ENCODE measurements at regions not wholly inside any gene's neighbourhood (a gene's known extent, or its start where the extent isn't known, plus 50 kb on each side); places are given as distances from the start of the nearest gene placed in this dataset.
A peak's percentile ranks its signal among the peaks of the same experiment; 100 is the strongest.

DNA sequence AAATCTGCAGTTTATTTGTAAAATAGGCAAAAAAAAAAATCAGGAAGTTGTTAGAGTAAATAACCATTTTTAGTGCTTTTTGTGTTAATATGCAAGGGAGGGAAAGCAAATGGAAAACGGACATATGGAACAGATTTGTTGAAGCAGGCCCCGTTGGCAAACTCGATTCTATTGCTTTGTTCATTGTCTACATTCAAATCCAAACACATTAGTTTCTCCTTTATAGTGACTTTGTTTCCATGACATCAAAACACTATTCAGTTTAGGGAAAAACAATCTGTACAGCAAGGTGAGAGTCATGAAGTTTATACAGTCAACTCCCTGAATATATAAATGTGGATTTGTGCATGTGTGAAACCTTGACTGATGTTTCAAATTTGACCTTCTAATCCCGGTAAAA, 142.2 kb downstream of the FAM47A start:
- ATAC-seq (ENCODE audit: insufficient number of reproducible peaks, low FRiP score, low read depth) (no peak), DNase-seq (ENCODE audit: low spot score) (no peak)
- TF ChIP-seq, protein P1, sequence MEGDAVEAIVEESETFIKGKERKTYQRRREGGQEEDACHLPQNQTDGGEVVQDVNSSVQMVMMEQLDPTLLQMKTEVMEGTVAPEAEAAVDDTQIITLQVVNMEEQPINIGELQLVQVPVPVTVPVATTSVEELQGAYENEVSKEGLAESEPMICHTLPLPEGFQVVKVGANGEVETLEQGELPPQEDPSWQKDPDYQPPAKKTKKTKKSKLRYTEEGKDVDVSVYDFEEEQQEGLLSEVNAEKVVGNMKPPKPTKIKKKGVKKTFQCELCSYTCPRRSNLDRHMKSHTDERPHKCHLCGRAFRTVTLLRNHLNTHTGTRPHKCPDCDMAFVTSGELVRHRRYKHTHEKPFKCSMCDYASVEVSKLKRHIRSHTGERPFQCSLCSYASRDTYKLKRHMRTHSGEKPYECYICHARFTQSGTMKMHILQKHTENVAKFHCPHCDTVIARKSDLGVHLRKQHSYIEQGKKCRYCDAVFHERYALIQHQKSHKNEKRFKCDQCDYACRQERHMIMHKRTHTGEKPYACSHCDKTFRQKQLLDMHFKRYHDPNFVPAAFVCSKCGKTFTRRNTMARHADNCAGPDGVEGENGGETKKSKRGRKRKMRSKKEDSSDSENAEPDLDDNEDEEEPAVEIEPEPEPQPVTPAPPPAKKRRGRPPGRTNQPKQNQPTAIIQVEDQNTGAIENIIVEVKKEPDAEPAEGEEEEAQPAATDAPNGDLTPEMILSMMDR (IDR thresholded peaks at IDR 0.05): no peak
- no peaks in the 10 kb centered on the region for H3K27me3 ChIP-seq (replicated peaks; ENCODE audit: insufficient read depth)
- no peaks in the 10 kb centered on the region for H3K4me1 ChIP-seq (ENCODE audit: control insufficient read depth in 1 of 2, low read depth in 2 of 2)
- H3K9me3 ChIP-seq: no peaks in the 10 kb centered on the region
- no peak overlapping the region for H3K4me3 ChIP-seq
- H3K27ac ChIP-seq: no peak overlapping the region
- H3K36me3 ChIP-seq: no peaks in the 10 kb centered on the region

DNA sequence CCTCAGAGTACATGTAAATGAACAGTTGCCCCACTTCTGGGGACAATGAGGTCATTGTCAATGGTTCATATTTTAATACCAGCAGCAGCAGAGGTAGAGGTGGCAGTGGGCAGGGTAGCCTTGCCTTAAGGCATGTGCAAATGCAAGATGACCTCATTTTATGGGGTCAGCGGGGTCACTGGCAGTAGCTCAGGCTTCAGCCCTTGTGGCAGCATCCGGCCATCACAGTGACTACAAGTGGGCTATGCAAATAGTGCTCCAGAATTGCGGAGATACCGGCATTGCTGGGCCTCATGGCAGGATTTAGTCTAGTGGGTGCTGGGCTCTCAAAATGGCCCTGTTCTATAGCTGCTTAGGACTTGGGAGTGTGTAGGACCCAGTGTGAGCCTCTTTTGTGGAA, 144.7 kb downstream of the FAM47A start:
- no peaks in the 10 kb centered on the region for H3K27me3 ChIP-seq (replicated peaks; ENCODE audit: insufficient read depth)
- H3K9me3 ChIP-seq: no peaks in the 10 kb centered on the region
- DNase-seq (ENCODE audit: low spot score): no peak
- H3K4me3 ChIP-seq: no peak overlapping the region
- H3K27ac ChIP-seq: no peak overlapping the region
- TF ChIP-seq, protein P1 (IDR thresholded peaks at IDR 0.05): no peak
- no peak for ATAC-seq (ENCODE audit: insufficient number of reproducible peaks, low FRiP score, low read depth)
- H3K36me3 ChIP-seq: no peaks in the 10 kb centered on the region
- H3K4me1 ChIP-seq (ENCODE audit: control insufficient read depth in 1 of 2, low read depth in 2 of 2): no peaks in the 10 kb centered on the region

DNA sequence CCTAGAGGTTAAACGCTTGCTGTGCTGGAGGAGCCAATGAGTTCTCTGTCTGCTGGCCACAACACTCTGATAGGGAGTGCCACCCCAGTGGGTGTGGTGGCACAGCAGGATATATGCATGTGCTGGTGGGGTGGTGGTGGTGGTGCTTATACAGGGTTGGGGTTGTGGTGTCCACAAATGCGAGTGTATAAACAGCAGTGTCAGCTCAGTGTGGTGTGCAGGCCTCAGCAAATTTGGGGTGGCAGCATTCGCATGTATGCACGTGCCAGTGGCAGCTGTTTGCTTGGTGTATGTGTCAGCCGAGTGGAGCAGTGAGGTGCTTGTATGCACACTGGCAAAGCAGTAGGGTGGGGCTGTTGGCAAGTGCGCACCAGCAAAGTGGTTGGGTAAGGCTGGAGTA, 157.4 kb downstream of the FAM47A start:
- Histone ChIP-seq H3K27ac (no peak overlapping the region), H3K27me3 (replicated peaks; ENCODE audit: insufficient read depth) (no peaks in the 10 kb centered on the region), H3K9me3 (no peaks in the 10 kb centered on the region), H3K4me3 (no peak overlapping the region), H3K36me3 (no peaks in the 10 kb centered on the region), H3K4me1 (ENCODE audit: control insufficient read depth in 1 of 2, low read depth in 2 of 2) (no peaks in the 10 kb centered on the region)
- DNase-seq (ENCODE audit: low spot score): no peak
- ATAC-seq (ENCODE audit: insufficient number of reproducible peaks, low FRiP score, low read depth): no peak
- TF ChIP-seq, protein P1 (IDR thresholded peaks at IDR 0.05): no peak

DNA sequence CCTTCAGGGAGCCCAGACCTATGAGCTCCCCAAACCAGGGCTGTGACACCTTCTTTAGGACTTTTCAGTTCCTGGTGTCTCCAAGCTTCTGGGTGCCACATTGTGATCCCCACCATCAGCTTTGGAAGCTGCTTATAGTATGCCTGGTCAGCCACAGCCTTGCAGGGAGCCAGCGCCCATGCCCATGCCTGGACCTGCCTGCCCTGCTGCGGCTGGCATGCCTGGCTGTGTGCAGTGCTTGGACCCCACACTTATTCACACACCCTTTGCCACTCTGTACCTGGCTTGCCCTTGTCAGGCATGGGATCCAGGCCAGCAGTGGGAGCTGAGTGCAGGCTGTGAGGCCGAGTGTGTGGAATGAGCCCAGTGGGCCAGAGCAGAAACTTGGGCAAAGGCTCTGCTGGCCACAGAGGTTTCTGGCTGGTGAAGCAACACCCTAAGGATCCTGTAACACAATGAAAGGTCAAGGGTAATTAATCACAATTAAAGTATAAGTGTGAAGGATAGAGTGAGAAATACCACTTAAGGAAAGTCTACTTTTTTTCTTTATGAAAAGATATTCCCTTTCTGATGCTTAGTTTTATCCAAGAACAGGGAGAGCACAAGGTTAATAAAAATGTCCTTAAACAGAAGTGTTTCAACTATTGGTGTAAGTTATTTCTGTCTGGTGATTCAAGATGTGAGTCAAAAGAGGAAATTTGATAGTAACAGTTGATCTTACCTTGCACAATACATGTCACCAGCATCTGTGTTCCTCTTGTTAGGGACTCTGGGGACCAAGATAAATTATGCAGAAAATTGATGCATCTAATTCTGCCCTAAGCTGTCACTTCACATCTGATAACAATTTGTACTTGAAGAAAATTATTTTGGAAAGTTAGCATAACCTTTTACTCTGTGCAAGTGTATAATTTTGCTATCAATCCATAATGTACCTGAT, 161.8 kb downstream of the FAM47A start:
- DNase-seq (ENCODE audit: low spot score) (no peak), ATAC-seq (ENCODE audit: insufficient number of reproducible peaks, low FRiP score, low read depth) (no peak)
- Histone ChIP-seq H3K27me3 (replicated peaks; ENCODE audit: insufficient read depth) (no peaks in the 10 kb centered on the region), H3K9me3 (no peaks in the 10 kb centered on the region), H3K4me1 (ENCODE audit: control insufficient read depth in 1 of 2, low read depth in 2 of 2) (no peaks in the 10 kb centered on the region), H3K27ac (peak overlapping the region in 1 of 2 donors; percentile 5), H3K4me3 (no peak overlapping the region), H3K36me3 (no peaks in the 10 kb centered on the region)
- TF ChIP-seq, protein P1 (IDR thresholded peaks at IDR 0.05): no peak

DNA sequence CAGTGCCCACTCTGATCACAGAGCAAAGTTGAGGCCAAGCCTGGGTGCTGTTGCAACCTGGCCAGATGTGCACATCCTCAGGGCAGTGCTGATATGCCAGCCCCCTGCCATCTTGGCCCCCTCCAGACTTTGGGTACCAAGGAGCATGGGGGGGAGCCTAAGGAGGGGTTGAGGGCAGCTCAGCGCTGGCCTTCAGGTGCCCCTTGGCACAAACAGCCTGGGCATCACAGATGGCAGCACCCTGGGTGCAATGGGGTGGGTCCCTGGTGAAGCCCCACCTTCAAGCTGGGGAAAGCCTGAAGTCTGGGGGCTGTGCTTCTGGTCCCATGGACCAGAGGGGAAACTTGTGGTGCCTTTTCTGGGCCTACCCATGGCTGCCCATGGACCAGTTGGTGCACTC, 163.0 kb downstream of the FAM47A start:
- Histone ChIP-seq H3K4me3 (no peak overlapping the region), H3K27ac (no peak overlapping the region), H3K27me3 (replicated peaks; ENCODE audit: insufficient read depth) (no peaks in the 10 kb centered on the region), H3K4me1 (ENCODE audit: control insufficient read depth in 1 of 2, low read depth in 2 of 2) (no peaks in the 10 kb centered on the region), H3K9me3 (no peaks in the 10 kb centered on the region), H3K36me3 (no peaks in the 10 kb centered on the region)
- TF ChIP-seq, protein P1 (IDR thresholded peaks at IDR 0.05): no peak
- no peak for ATAC-seq (ENCODE audit: insufficient number of reproducible peaks, low FRiP score, low read depth)
- DNase-seq (ENCODE audit: low spot score): no peak

All from thoracic aorta (tissue), 2 donors.